ENCODE measurements at regions not wholly inside any gene's neighbourhood (a gene's known extent, or its start where the extent isn't known, plus 50 kb on each side); places are given as distances from the start of the nearest gene placed in this dataset.

DNA sequence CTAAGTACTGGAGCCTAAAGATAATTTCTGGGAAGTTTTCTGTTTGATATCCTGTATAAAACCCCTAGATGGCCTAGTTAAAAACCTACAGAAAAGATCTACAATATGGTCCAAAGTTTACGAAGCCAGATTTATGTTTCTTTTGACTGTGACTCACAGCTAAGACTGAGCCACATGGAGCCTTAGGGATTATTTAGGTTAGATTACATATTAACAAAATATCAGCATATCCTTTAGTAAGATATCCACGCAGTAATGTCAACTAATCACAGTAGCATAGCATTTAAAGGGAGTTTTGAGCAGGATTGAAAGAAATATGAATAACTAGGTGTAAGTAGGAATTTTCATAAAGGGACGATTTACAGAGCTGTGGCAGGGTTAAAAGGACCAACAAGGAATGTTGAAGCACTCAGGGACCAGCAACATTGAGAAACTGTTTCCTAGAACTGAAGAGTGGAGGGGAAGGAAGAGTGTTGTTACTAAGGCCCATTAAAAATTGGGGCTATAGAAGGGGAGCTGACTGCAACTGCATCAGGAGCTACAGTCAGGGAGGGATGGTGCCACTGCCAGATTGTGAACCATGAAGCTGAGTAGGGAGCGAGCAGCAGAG is 155.5 kb downstream of the DACT1 start:
- TF ChIP-seq POLR2A (IDR thresholded peaks at IDR 0.05): no peak
- TF ChIP-seq, protein P1, sequence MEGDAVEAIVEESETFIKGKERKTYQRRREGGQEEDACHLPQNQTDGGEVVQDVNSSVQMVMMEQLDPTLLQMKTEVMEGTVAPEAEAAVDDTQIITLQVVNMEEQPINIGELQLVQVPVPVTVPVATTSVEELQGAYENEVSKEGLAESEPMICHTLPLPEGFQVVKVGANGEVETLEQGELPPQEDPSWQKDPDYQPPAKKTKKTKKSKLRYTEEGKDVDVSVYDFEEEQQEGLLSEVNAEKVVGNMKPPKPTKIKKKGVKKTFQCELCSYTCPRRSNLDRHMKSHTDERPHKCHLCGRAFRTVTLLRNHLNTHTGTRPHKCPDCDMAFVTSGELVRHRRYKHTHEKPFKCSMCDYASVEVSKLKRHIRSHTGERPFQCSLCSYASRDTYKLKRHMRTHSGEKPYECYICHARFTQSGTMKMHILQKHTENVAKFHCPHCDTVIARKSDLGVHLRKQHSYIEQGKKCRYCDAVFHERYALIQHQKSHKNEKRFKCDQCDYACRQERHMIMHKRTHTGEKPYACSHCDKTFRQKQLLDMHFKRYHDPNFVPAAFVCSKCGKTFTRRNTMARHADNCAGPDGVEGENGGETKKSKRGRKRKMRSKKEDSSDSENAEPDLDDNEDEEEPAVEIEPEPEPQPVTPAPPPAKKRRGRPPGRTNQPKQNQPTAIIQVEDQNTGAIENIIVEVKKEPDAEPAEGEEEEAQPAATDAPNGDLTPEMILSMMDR (IDR thresholded peaks at IDR 0.05): no peak
- no peaks in the 10 kb centered on the region for H3K9me3 ChIP-seq
- no peak for DNase-seq
- H3K27ac ChIP-seq: no peak overlapping the region
- H3K36me3 ChIP-seq (ENCODE audit: low read depth, missing control alignments): no peaks in the 10 kb centered on the region
- intact Hi-C loops (cut with DNase I; ENCODE audit: low total_unique reads): no loop called here
- no peak overlapping the region for H3K4me3 ChIP-seq
- 91 to 96% methylated on average over 4 of the region's 4 CpGs for WGBS, 2 donors
- no peaks in the 10 kb centered on the region for H3K27me3 ChIP-seq
- H3K4me1 ChIP-seq: peaks cover 5% of the 10 kb centered on the region

- Histone ChIP-seq H3K4me3 (no peak overlapping the region), H3K4me1 (no peaks in the 10 kb centered on the region), H3K27me3 (no peaks in the 10 kb centered on the region), H3K27ac (no peak overlapping the region), H3K36me3 (ENCODE audit: low read depth, missing control alignments) (no peaks in the 10 kb centered on the region), H3K9me3 (no peaks in the 10 kb centered on the region)
- TF ChIP-seq, protein P1 (IDR thresholded peaks at IDR 0.05): no peak
- no peak for TF ChIP-seq POLR2A (IDR thresholded peaks at IDR 0.05)
- 60 to 64% methylated on average over 5 of the region's 5 CpGs for WGBS, 2 donors
- intact Hi-C loops (cut with DNase I; ENCODE audit: low total_unique reads): no loop called here
- no peak for DNase-seq
Observed at GRCh38 chr14:58794993-58795762, 157.4 kb downstream of the DACT1 start.

- Histone ChIP-seq H3K27me3 (no peaks in the 10 kb centered on the region), H3K9me3 (no peaks in the 10 kb centered on the region), H3K4me3 (no peak overlapping the region), H3K27ac (no peak overlapping the region), H3K4me1 (no peaks in the 10 kb centered on the region), H3K36me3 (ENCODE audit: low read depth, missing control alignments) (no peaks in the 10 kb centered on the region)
- TF ChIP-seq, protein P1 (IDR thresholded peaks at IDR 0.05): no peak
- TF ChIP-seq POLR2A (IDR thresholded peaks at IDR 0.05): no peak
- DNase-seq: no peak
- intact Hi-C loops (cut with DNase I; ENCODE audit: low total_unique reads): no loop called here
- 48 to 50% methylated on average over 5 of the region's 5 CpGs for WGBS, 2 donors
Observed at GRCh38 chr14:58796242-58797009, 158.7 kb downstream of the DACT1 start.

GRCh38 chr14:58797010-58797429 is 159.3 kb downstream of the DACT1 start:
- no peak for TF ChIP-seq POLR2A (IDR thresholded peaks at IDR 0.05)
- TF ChIP-seq, protein P1 (IDR thresholded peaks at IDR 0.05): no peak
- no peaks in the 10 kb centered on the region for H3K36me3 ChIP-seq (ENCODE audit: low read depth, missing control alignments)
- H3K9me3 ChIP-seq: no peaks in the 10 kb centered on the region
- 87 to 88% methylated on average over 4 of the region's 4 CpGs for WGBS, 2 donors
- intact Hi-C loops (cut with DNase I; ENCODE audit: low total_unique reads): no loop called here
- H3K27ac ChIP-seq: no peak overlapping the region
- H3K4me1 ChIP-seq: no peaks in the 10 kb centered on the region
- no peaks in the 10 kb centered on the region for H3K27me3 ChIP-seq
- DNase-seq: no peak
- no peak overlapping the region for H3K4me3 ChIP-seq
